H9 (cell line): ENCODE measurements at regions not wholly inside any gene's neighbourhood (a gene's known extent, or its start where the extent isn't known, plus 50 kb on each side); places are given as distances from the start of the nearest gene placed in this dataset.

ENCODE experiments used
- DNase-seq: peaks from one replicate; pipeline ENCODE4 v3.0.0-alpha.2; 2017
- H2AFZ ChIP-seq: one replicate; pipeline ENCODE4 v1.6.1; 2013; ENCODE audit warnings: mild to moderate bottlenecking, low read length, control low read depth, moderate library complexity
- H2AK5ac ChIP-seq: 2 replicates; pipeline ENCODE4 v1.6.1; 2013; ENCODE audit warnings: low read length, control low read depth, mixed read lengths; ENCODE audit not compliant: insufficient read length
- H2BK120ac ChIP-seq: one replicate; pipeline ENCODE4 v1.6.1; 2013; ENCODE audit warnings: low read depth, mild to moderate bottlenecking, low read length, control low read depth, inconsistent platforms; ENCODE audit not compliant: poor library complexity, severe bottlenecking
- H2BK12ac ChIP-seq: 2 replicates; pipeline ENCODE4 v1.6.1; 2013; ENCODE audit warnings: low read length, control low read depth, mixed read lengths, low read depth; ENCODE audit not compliant: insufficient read length
- H2BK15ac ChIP-seq: 2 replicates; pipeline ENCODE4 v1.6.1; 2013; ENCODE audit warnings: low read depth, low read length, control low read depth
- H2BK20ac ChIP-seq: one replicate; pipeline ENCODE4 v1.6.1; 2013; ENCODE audit warnings: low read depth, mild to moderate bottlenecking, low read length, control low read depth, inconsistent platforms; ENCODE audit not compliant: poor library complexity, severe bottlenecking
- H2BK5ac ChIP-seq: 2 replicates; pipeline ENCODE4 v1.6.1; 2013; ENCODE audit warnings: low read length, control low read depth, mixed read lengths; ENCODE audit not compliant: insufficient read length
- H3K14ac ChIP-seq: 2 replicates; pipeline ENCODE4 v1.6.1; 2013; ENCODE audit warnings: low read length, control low read depth; ENCODE audit not compliant: insufficient read depth
- H3K18ac ChIP-seq: 2 replicates; pipeline ENCODE4 v1.6.1; 2013; ENCODE audit warnings: low read depth, mild to moderate bottlenecking, mixed read lengths, low read length, control low read depth; ENCODE audit not compliant: insufficient read length
- H3K23ac ChIP-seq: 2 replicates; pipeline ENCODE4 v1.6.1; 2013; ENCODE audit warnings: low read length, control low read depth, mixed read lengths, low read depth; ENCODE audit not compliant: insufficient read length
- H3K23me2 ChIP-seq: 2 replicates; pipeline ENCODE4 v1.6.1; 2013; ENCODE audit warnings: low read depth, mild to moderate bottlenecking, mixed read lengths, low read length, control low read depth; ENCODE audit not compliant: insufficient read length, poor library complexity, severe bottlenecking
- H3K27ac ChIP-seq: 2 replicates; pipeline ENCODE4 v1.5.1; 2013; ENCODE audit warnings: low read length, control low read depth, mixed read lengths, low read depth; ENCODE audit not compliant: insufficient read length
- H3K27me3 ChIP-seq: 2 replicates; pipeline ENCODE4 v1.6.1; 2013; ENCODE audit warnings: low read length, control low read depth, inconsistent platforms; ENCODE audit not compliant: insufficient read depth
- H3K4ac ChIP-seq: 2 replicates; pipeline ENCODE4 v1.6.1; 2013; ENCODE audit warnings: low read depth, mild to moderate bottlenecking, control low read depth, inconsistent platforms, low read length, moderate library complexity
- H3K4me1 ChIP-seq: 2 replicates; pipeline ENCODE4 v1.6.1; 2013; ENCODE audit warnings: low read length, control low read depth, inconsistent platforms; ENCODE audit not compliant: insufficient read depth
- H3K4me2 ChIP-seq: 2 replicates; pipeline ENCODE4 v1.6.1; 2013; ENCODE audit warnings: low read length, control low read depth, mixed read lengths; ENCODE audit not compliant: insufficient read length, insufficient read depth
- H3K56ac ChIP-seq: 2 replicates; pipeline ENCODE4 v1.6.1; 2013; ENCODE audit warnings: low read depth, mild to moderate bottlenecking, mixed read lengths, low read length, control low read depth; ENCODE audit not compliant: insufficient read length
- H3K79me1 ChIP-seq: 2 replicates; pipeline ENCODE4 v1.6.1; 2013; ENCODE audit warnings: low read depth, mild to moderate bottlenecking, moderate library complexity, low read length, control low read depth, inconsistent platforms; ENCODE audit not compliant: insufficient read depth, poor library complexity, severe bottlenecking
- H3K79me2 ChIP-seq: 2 replicates; pipeline ENCODE4 v1.6.1; 2013; ENCODE audit warnings: low read length, control low read depth, inconsistent platforms; ENCODE audit not compliant: insufficient read depth
- H3K9ac ChIP-seq: 2 replicates; pipeline ENCODE4 v1.6.1; 2013; ENCODE audit warnings: low read length, control low read depth, mixed read lengths; ENCODE audit not compliant: insufficient read length; ENCODE audit errors: extremely low read depth
- H3K9me3 ChIP-seq: one replicate; pipeline ENCODE4 v1.6.1; 2013; ENCODE audit warnings: low read depth, low read length, inconsistent platforms; ENCODE audit not compliant: control insufficient read depth
- H3T11ph ChIP-seq: one replicate; pipeline ENCODE4 v1.6.1; 2013; ENCODE audit warnings: mild to moderate bottlenecking, low read length, control low read depth, inconsistent platforms
- H4K20me1 ChIP-seq: one replicate; pipeline ENCODE4 v1.6.1; 2013; ENCODE audit not compliant: control insufficient read depth, insufficient read length, insufficient read depth
- H4K5ac ChIP-seq: 2 replicates; pipeline ENCODE4 v1.6.1; 2013; ENCODE audit warnings: low read depth, mild to moderate bottlenecking, mixed read lengths, low read length, control low read depth; ENCODE audit not compliant: insufficient read length
- H4K8ac ChIP-seq: replicated peaks from 2 replicates; pipeline ENCODE4 v1.6.1; 2013; ENCODE audit warnings: low read length, control low read depth, mixed read lengths, low read depth; ENCODE audit not compliant: insufficient read length
- H4K91ac ChIP-seq: 2 replicates; pipeline ENCODE4 v1.6.1; 2013; ENCODE audit warnings: low read depth, mild to moderate bottlenecking, moderate library complexity, mixed read lengths, low read length, control low read depth; ENCODE audit not compliant: insufficient read length
- H3K27ac Mint-ChIP-seq, 3 experiments: 2 replicates in 2 of 3; 3 replicates in 1 of 3; pipeline ENCODE4 v1.8.0; 2020 to 2021; ENCODE audit warnings: mixed read lengths in 3 of 3, mild to moderate bottlenecking in 1 of 3, moderate library complexity in 1 of 3
- H3K27me3 Mint-ChIP-seq: 2 replicates; pipeline ENCODE4 v1.8.0; 2021; ENCODE audit warnings: low read depth, mild to moderate bottlenecking, moderate library complexity, mixed read lengths
- H3K36me3 Mint-ChIP-seq, 3 experiments: 2 replicates in 2 of 3; 3 replicates in 1 of 3; pipeline ENCODE4 v1.8.0; 2020 to 2021; ENCODE audit warnings: low read depth in 3 of 3, mixed read lengths in 3 of 3; ENCODE audit not compliant: insufficient read depth in 1 of 3
- H3K4me1 Mint-ChIP-seq, 2 experiments: 2 replicates each; pipeline ENCODE4 v1.8.0; 2020; ENCODE audit warnings: mixed read lengths in 2 of 2
- H3K4me3 Mint-ChIP-seq, 2 experiments: 2 replicates in 1 of 2; 3 replicates in 1 of 2; pipeline ENCODE4 v1.8.0; 2020 to 2021; ENCODE audit warnings: mild to moderate bottlenecking in 2 of 2, mixed read lengths in 2 of 2, moderate library complexity in 1 of 2
- H3K9me3 Mint-ChIP-seq, 2 experiments: 2 replicates in 1 of 2; 3 replicates in 1 of 2; pipeline ENCODE4 v1.8.0; 2020; ENCODE audit warnings: mild to moderate bottlenecking in 2 of 2, mixed read lengths in 2 of 2, moderate library complexity in 1 of 2
- WGBS: extraction: QIAGEN DNeasy Blood & Tissue Kit; methylation state at CpG from one replicate; pipeline ENCODE4 v1.1.7; 2013; ENCODE audit warnings: missing lambda C conversion rate, low lambda C conversion rate, mixed read lengths; ENCODE audit not compliant: insufficient read length; ENCODE audit errors: extremely low coverage; 5-methylcytosine and 5-hydroxymethylcytosine counted together
- TF ChIP-seq, protein P1 (sequence below): fragments of 200-600 bp; sonication (generic); conservative IDR thresholded peaks from 3 replicates; pipeline ENCODE4 v1.8.0; 2021; ENCODE audit warnings: antibody characterized with exemption, mild to moderate bottlenecking

DNA sequence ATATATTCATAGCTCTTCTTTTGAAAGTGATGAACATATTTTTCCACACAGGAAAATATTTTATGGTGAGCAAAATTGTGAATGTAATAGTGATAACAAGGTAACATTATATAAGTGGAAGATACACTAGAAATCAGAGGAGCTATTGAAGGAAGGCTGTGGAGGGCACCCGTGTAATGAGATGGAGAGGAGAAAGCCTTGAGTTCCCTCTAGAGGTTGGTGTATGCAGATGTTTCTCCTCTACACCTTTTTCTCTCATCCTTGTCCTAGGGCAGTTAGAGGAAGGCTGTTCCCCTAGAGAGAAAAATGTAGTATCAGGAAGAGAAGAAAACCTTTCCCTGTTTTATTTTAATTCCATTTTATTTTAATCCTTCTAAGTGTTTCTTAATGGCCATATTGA, 54.6 kb upstream of the NRG3 start:
- Histone ChIP-seq H3K56ac (no peak overlapping the region), H4K5ac (no peak overlapping the region), H2BK15ac (no peak overlapping the region), H3K23ac (no peak overlapping the region), H4K8ac (no peak overlapping the region), H3K9ac (no peak overlapping the region), H4K20me1 (no peaks in the 10 kb centered on the region), H3K18ac (no peak overlapping the region), H3K79me2 (no peaks in the 10 kb centered on the region), H4K91ac (no peak overlapping the region), H3K79me1 (no peaks in the 10 kb centered on the region), H3K23me2 (no peaks in the 10 kb centered on the region), H2BK12ac (no peak overlapping the region), H2AFZ (no peak overlapping the region), H3K4me2 (no peak overlapping the region), H3K27me3 (no peaks in the 10 kb centered on the region), H2BK5ac (no peak overlapping the region), H3K4me1 (no peaks in the 10 kb centered on the region), H2BK120ac (no peak overlapping the region), H3K27ac (no peak overlapping the region), H3K9me3 (no peaks in the 10 kb centered on the region), H2BK20ac (no peak overlapping the region), H3K14ac (no peak overlapping the region), H3T11ph (no peak overlapping the region), H2AK5ac (no peak overlapping the region), H3K4ac (no peak overlapping the region)
- H3K4me1 Mint-ChIP-seq = no peaks in the 10 kb centered on the region
- DNase-seq = no peak
- no peaks in the 10 kb centered on the region; a peak in 1 of 5 replicates for H3K9me3 Mint-ChIP-seq
- TF ChIP-seq, protein P1, sequence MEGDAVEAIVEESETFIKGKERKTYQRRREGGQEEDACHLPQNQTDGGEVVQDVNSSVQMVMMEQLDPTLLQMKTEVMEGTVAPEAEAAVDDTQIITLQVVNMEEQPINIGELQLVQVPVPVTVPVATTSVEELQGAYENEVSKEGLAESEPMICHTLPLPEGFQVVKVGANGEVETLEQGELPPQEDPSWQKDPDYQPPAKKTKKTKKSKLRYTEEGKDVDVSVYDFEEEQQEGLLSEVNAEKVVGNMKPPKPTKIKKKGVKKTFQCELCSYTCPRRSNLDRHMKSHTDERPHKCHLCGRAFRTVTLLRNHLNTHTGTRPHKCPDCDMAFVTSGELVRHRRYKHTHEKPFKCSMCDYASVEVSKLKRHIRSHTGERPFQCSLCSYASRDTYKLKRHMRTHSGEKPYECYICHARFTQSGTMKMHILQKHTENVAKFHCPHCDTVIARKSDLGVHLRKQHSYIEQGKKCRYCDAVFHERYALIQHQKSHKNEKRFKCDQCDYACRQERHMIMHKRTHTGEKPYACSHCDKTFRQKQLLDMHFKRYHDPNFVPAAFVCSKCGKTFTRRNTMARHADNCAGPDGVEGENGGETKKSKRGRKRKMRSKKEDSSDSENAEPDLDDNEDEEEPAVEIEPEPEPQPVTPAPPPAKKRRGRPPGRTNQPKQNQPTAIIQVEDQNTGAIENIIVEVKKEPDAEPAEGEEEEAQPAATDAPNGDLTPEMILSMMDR = peak; percentile 78
- no CpG with 5 or more reads among the region's 1 CpG for WGBS
- H3K27ac Mint-ChIP-seq = no peak overlapping the region
- H3K36me3 Mint-ChIP-seq = no peaks in the 10 kb centered on the region
- H3K27me3 Mint-ChIP-seq = no peaks in the 10 kb centered on the region
- H3K4me3 Mint-ChIP-seq = no peak overlapping the region
